H9 (cell line): ENCODE measurements at regions not wholly inside any gene's neighbourhood (a gene's known extent, or its start where the extent isn't known, plus 50 kb on each side); places are given as distances from the start of the nearest gene placed in this dataset.
A peak's percentile ranks its signal among the peaks of the same experiment; 100 is the strongest.
"Not testable (repeated sequence)": the region's sequence is repeated elsewhere in the genome, so short reads cannot be mapped to it uniquely, and the experiment has no call there.

Source experiments
- DNase-seq: peaks from one replicate; pipeline ENCODE4 v3.0.0-alpha.2; 2017
- H2AFZ ChIP-seq: one replicate; pipeline ENCODE4 v1.6.1; 2013; ENCODE audit warnings: mild to moderate bottlenecking, low read length, control low read depth, moderate library complexity
- H2AK5ac ChIP-seq: 2 replicates; pipeline ENCODE4 v1.6.1; 2013; ENCODE audit warnings: low read length, control low read depth, mixed read lengths; ENCODE audit not compliant: insufficient read length
- H2BK120ac ChIP-seq: one replicate; pipeline ENCODE4 v1.6.1; 2013; ENCODE audit warnings: low read depth, mild to moderate bottlenecking, low read length, control low read depth, inconsistent platforms; ENCODE audit not compliant: poor library complexity, severe bottlenecking
- H2BK12ac ChIP-seq: 2 replicates; pipeline ENCODE4 v1.6.1; 2013; ENCODE audit warnings: low read length, control low read depth, mixed read lengths, low read depth; ENCODE audit not compliant: insufficient read length
- H2BK15ac ChIP-seq: 2 replicates; pipeline ENCODE4 v1.6.1; 2013; ENCODE audit warnings: low read depth, low read length, control low read depth
- H2BK20ac ChIP-seq: one replicate; pipeline ENCODE4 v1.6.1; 2013; ENCODE audit warnings: low read depth, mild to moderate bottlenecking, low read length, control low read depth, inconsistent platforms; ENCODE audit not compliant: poor library complexity, severe bottlenecking
- H2BK5ac ChIP-seq: 2 replicates; pipeline ENCODE4 v1.6.1; 2013; ENCODE audit warnings: low read length, control low read depth, mixed read lengths; ENCODE audit not compliant: insufficient read length
- H3K14ac ChIP-seq: 2 replicates; pipeline ENCODE4 v1.6.1; 2013; ENCODE audit warnings: low read length, control low read depth; ENCODE audit not compliant: insufficient read depth
- H3K18ac ChIP-seq: 2 replicates; pipeline ENCODE4 v1.6.1; 2013; ENCODE audit warnings: low read depth, mild to moderate bottlenecking, mixed read lengths, low read length, control low read depth; ENCODE audit not compliant: insufficient read length
- H3K23ac ChIP-seq: 2 replicates; pipeline ENCODE4 v1.6.1; 2013; ENCODE audit warnings: low read length, control low read depth, mixed read lengths, low read depth; ENCODE audit not compliant: insufficient read length
- H3K23me2 ChIP-seq: 2 replicates; pipeline ENCODE4 v1.6.1; 2013; ENCODE audit warnings: low read depth, mild to moderate bottlenecking, mixed read lengths, low read length, control low read depth; ENCODE audit not compliant: insufficient read length, poor library complexity, severe bottlenecking
- H3K27ac ChIP-seq: 2 replicates; pipeline ENCODE4 v1.5.1; 2013; ENCODE audit warnings: low read length, control low read depth, mixed read lengths, low read depth; ENCODE audit not compliant: insufficient read length
- H3K27me3 ChIP-seq: 2 replicates; pipeline ENCODE4 v1.6.1; 2013; ENCODE audit warnings: low read length, control low read depth, inconsistent platforms; ENCODE audit not compliant: insufficient read depth
- H3K4ac ChIP-seq: 2 replicates; pipeline ENCODE4 v1.6.1; 2013; ENCODE audit warnings: low read depth, mild to moderate bottlenecking, control low read depth, inconsistent platforms, low read length, moderate library complexity
- H3K4me1 ChIP-seq: 2 replicates; pipeline ENCODE4 v1.6.1; 2013; ENCODE audit warnings: low read length, control low read depth, inconsistent platforms; ENCODE audit not compliant: insufficient read depth
- H3K4me2 ChIP-seq: 2 replicates; pipeline ENCODE4 v1.6.1; 2013; ENCODE audit warnings: low read length, control low read depth, mixed read lengths; ENCODE audit not compliant: insufficient read length, insufficient read depth
- H3K56ac ChIP-seq: 2 replicates; pipeline ENCODE4 v1.6.1; 2013; ENCODE audit warnings: low read depth, mild to moderate bottlenecking, mixed read lengths, low read length, control low read depth; ENCODE audit not compliant: insufficient read length
- H3K79me1 ChIP-seq: 2 replicates; pipeline ENCODE4 v1.6.1; 2013; ENCODE audit warnings: low read depth, mild to moderate bottlenecking, moderate library complexity, low read length, control low read depth, inconsistent platforms; ENCODE audit not compliant: insufficient read depth, poor library complexity, severe bottlenecking
- H3K79me2 ChIP-seq: 2 replicates; pipeline ENCODE4 v1.6.1; 2013; ENCODE audit warnings: low read length, control low read depth, inconsistent platforms; ENCODE audit not compliant: insufficient read depth
- H3K9ac ChIP-seq: 2 replicates; pipeline ENCODE4 v1.6.1; 2013; ENCODE audit warnings: low read length, control low read depth, mixed read lengths; ENCODE audit not compliant: insufficient read length; ENCODE audit errors: extremely low read depth
- H3K9me3 ChIP-seq: one replicate; pipeline ENCODE4 v1.6.1; 2013; ENCODE audit warnings: low read depth, low read length, inconsistent platforms; ENCODE audit not compliant: control insufficient read depth
- H3T11ph ChIP-seq: one replicate; pipeline ENCODE4 v1.6.1; 2013; ENCODE audit warnings: mild to moderate bottlenecking, low read length, control low read depth, inconsistent platforms
- H4K20me1 ChIP-seq: one replicate; pipeline ENCODE4 v1.6.1; 2013; ENCODE audit not compliant: control insufficient read depth, insufficient read length, insufficient read depth
- H4K5ac ChIP-seq: 2 replicates; pipeline ENCODE4 v1.6.1; 2013; ENCODE audit warnings: low read depth, mild to moderate bottlenecking, mixed read lengths, low read length, control low read depth; ENCODE audit not compliant: insufficient read length
- H4K8ac ChIP-seq: replicated peaks from 2 replicates; pipeline ENCODE4 v1.6.1; 2013; ENCODE audit warnings: low read length, control low read depth, mixed read lengths, low read depth; ENCODE audit not compliant: insufficient read length
- H4K91ac ChIP-seq: 2 replicates; pipeline ENCODE4 v1.6.1; 2013; ENCODE audit warnings: low read depth, mild to moderate bottlenecking, moderate library complexity, mixed read lengths, low read length, control low read depth; ENCODE audit not compliant: insufficient read length
- H3K27ac Mint-ChIP-seq, 3 experiments: 2 replicates in 2 of 3; 3 replicates in 1 of 3; pipeline ENCODE4 v1.8.0; 2020 to 2021; ENCODE audit warnings: mixed read lengths in 3 of 3, mild to moderate bottlenecking in 1 of 3, moderate library complexity in 1 of 3
- H3K27me3 Mint-ChIP-seq: 2 replicates; pipeline ENCODE4 v1.8.0; 2021; ENCODE audit warnings: low read depth, mild to moderate bottlenecking, moderate library complexity, mixed read lengths
- H3K36me3 Mint-ChIP-seq, 3 experiments: 2 replicates in 2 of 3; 3 replicates in 1 of 3; pipeline ENCODE4 v1.8.0; 2020 to 2021; ENCODE audit warnings: low read depth in 3 of 3, mixed read lengths in 3 of 3; ENCODE audit not compliant: insufficient read depth in 1 of 3
- H3K4me1 Mint-ChIP-seq, 2 experiments: 2 replicates each; pipeline ENCODE4 v1.8.0; 2020; ENCODE audit warnings: mixed read lengths in 2 of 2
- H3K4me3 Mint-ChIP-seq, 2 experiments: 2 replicates in 1 of 2; 3 replicates in 1 of 2; pipeline ENCODE4 v1.8.0; 2020 to 2021; ENCODE audit warnings: mild to moderate bottlenecking in 2 of 2, mixed read lengths in 2 of 2, moderate library complexity in 1 of 2
- H3K9me3 Mint-ChIP-seq, 2 experiments: 2 replicates in 1 of 2; 3 replicates in 1 of 2; pipeline ENCODE4 v1.8.0; 2020; ENCODE audit warnings: mild to moderate bottlenecking in 2 of 2, mixed read lengths in 2 of 2, moderate library complexity in 1 of 2
- WGBS: extraction: QIAGEN DNeasy Blood & Tissue Kit; methylation state at CpG from one replicate; pipeline ENCODE4 v1.1.7; 2013; ENCODE audit warnings: missing lambda C conversion rate, low lambda C conversion rate, mixed read lengths; ENCODE audit not compliant: insufficient read length; ENCODE audit errors: extremely low coverage; 5-methylcytosine and 5-hydroxymethylcytosine counted together

GRCh38 chr7:25603427-25603740 lies 375.1 kb upstream of the NPVF start:
- H3K4me2 ChIP-seq, H3K79me2 ChIP-seq, H2BK20ac ChIP-seq, H3K14ac ChIP-seq, H3K79me1 ChIP-seq, H3K36me3 Mint-ChIP-seq, H3K4me1 Mint-ChIP-seq, H3K27ac ChIP-seq, H3K27me3 ChIP-seq, H3K18ac ChIP-seq, H3K27me3 Mint-ChIP-seq, H2AK5ac ChIP-seq, H3K4me1 ChIP-seq, H3K9me3 Mint-ChIP-seq, DNase-seq, H4K8ac ChIP-seq, H2BK5ac ChIP-seq, H3K4ac ChIP-seq, H3K9ac ChIP-seq, H3K23ac ChIP-seq, H4K5ac ChIP-seq, H2BK15ac ChIP-seq, H3K23me2 ChIP-seq, H3T11ph ChIP-seq, H2AFZ ChIP-seq, H3K56ac ChIP-seq, H4K20me1 ChIP-seq, H2BK12ac ChIP-seq, H3K9me3 ChIP-seq, H2BK120ac ChIP-seq, H4K91ac ChIP-seq: not testable (repeated sequence)
- Mint-ChIP-seq H3K4me3 (peak overlapping the region; percentile 77 to 82), H3K27ac (peak overlapping the region in 1 of 3 experiments; percentile 92; a peak in 1 of 7 replicates)
- WGBS, result no CpG with 5 or more reads among the region's 9 CpGs
